ENCODE measurements at regions not wholly inside any gene's neighbourhood (a gene's known extent, or its start where the extent isn't known, plus 50 kb on each side); places are given as distances from the start of the nearest gene placed in this dataset.

DNA sequence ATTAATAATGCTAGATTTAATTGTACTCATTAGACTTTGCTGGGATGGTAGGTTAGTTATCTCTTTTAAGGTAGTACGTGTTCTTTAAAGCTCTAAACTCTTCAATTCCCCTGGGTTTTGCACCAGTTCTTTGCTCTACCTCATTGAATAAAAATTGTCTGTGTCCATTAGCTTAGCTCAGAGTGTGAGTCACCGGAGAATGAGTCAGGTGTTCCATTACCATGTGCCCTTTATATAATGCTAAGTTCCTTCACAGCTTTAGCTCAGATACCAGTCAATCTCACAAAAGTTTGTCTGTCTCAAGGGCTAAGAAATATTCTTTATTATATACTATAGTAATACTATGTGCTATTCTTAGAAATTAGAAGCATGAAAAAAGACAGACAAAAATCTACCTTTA is 339.4 kb downstream of the PRELID2 start:
- TF ChIP-seq, protein P1, sequence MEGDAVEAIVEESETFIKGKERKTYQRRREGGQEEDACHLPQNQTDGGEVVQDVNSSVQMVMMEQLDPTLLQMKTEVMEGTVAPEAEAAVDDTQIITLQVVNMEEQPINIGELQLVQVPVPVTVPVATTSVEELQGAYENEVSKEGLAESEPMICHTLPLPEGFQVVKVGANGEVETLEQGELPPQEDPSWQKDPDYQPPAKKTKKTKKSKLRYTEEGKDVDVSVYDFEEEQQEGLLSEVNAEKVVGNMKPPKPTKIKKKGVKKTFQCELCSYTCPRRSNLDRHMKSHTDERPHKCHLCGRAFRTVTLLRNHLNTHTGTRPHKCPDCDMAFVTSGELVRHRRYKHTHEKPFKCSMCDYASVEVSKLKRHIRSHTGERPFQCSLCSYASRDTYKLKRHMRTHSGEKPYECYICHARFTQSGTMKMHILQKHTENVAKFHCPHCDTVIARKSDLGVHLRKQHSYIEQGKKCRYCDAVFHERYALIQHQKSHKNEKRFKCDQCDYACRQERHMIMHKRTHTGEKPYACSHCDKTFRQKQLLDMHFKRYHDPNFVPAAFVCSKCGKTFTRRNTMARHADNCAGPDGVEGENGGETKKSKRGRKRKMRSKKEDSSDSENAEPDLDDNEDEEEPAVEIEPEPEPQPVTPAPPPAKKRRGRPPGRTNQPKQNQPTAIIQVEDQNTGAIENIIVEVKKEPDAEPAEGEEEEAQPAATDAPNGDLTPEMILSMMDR (IDR thresholded peaks at IDR 0.05; ENCODE audit: borderline replicate concordance, extremely low read depth, low read length, poor library complexity, severe bottlenecking), result no peak
- no peak for TF ChIP-seq EZH2 (IDR thresholded peaks at IDR 0.05; ENCODE audit: borderline replicate concordance, low read depth, low read length, severe bottlenecking)
